GM21723 (cell line): ENCODE measurements at regions not wholly inside any gene's neighbourhood (a gene's known extent, or its start where the extent isn't known, plus 50 kb on each side); places are given as distances from the start of the nearest gene placed in this dataset.

ENCODE experiments used
- ATAC-seq: cut with Tn5 transposase; IDR thresholded peaks from one replicate; pipeline ENCODE4 v1.9.1; 2021; ENCODE audit warnings: mild to moderate bottlenecking, moderate library complexity; ENCODE audit not compliant: unreplicated experiment

- ATAC-seq = no peak
Observed at GRCh38 chr2:144705328-144706245, 185.7 kb upstream of the ZEB2 start.

GRCh38 chr2:144704709-144705095 is 184.8 kb upstream of the ZEB2 start:
- ATAC-seq = no peak

DNA sequence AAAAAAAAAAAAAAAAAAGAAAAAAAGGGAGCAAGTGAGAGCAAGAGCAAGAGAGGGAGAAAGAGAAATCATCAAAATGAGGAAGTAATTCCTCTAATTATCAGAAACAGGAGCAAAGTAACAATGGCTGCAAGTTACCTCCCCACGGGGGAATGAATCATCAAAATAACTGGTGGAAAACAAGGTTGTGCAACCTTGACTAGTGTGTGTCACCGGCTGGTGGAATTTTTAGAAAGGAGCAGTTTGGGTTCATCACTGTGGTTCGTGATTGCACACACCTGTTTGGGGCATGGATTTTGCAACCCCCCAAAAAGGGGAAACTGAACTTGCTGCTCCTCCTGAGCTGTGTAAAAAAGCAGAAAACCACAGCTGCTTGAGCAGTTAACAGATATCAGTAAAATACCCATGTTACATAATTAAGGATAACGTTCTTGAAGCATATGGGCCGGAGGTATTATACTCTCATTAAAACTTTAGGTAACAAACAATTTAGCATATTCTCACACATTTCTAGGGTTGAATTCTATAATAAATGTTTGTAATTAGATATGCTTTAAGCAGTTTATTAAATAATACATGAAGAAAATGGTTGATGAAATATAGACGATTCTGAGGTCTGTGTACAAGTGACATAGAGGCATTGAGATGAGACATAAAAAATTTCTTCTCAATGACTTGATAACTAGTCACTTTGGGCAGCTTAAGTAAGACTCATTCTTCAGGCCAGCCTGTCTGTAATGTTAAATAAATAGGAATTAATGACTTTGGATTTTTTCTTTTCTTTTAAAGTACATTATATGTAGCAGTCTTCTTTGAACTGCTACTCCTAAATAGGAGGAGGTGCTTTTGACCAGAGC is 184.2 kb upstream of the ZEB2 start:
- ATAC-seq = no peak

GRCh38 chr2:144702051-144702450 is 182.1 kb upstream of the ZEB2 start:
- ATAC-seq = no peak

- no peak for ATAC-seq
Observed at GRCh38 chr2:144701259-144701658, 181.3 kb upstream of the ZEB2 start.

- ATAC-seq = no peak
Observed at GRCh38 chr2:144698156-144698555, 178.2 kb upstream of the ZEB2 start.

- ATAC-seq = no peak
Observed at GRCh38 chr2:144695657-144696056, 175.7 kb upstream of the ZEB2 start.

GRCh38 chr2:144694456-144694855 is 174.5 kb upstream of the ZEB2 start:
- ATAC-seq = no peak

GRCh38 chr2:144693179-144693578 is 173.3 kb upstream of the ZEB2 start:
- ATAC-seq = no peak

DNA sequence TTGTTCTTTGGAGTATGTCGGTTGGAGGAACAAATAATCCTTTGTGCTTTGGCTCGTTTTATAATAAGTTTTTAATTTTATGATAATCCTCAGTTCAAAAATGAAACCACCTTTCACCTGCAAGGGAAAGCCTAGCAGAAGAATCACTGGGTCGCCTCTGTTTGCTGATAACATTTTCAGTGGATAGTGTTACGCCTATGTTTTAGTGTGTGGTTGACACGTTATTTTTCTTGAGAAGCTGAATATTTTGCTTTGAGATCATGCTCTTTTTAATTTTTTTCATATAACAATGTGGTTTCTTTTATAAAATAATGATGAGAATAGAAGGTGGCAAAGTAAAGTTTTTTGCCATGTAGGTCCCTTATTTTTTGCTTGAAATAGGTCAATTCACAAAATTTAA is 172.7 kb upstream of the ZEB2 start:
- ATAC-seq = no peak

DNA sequence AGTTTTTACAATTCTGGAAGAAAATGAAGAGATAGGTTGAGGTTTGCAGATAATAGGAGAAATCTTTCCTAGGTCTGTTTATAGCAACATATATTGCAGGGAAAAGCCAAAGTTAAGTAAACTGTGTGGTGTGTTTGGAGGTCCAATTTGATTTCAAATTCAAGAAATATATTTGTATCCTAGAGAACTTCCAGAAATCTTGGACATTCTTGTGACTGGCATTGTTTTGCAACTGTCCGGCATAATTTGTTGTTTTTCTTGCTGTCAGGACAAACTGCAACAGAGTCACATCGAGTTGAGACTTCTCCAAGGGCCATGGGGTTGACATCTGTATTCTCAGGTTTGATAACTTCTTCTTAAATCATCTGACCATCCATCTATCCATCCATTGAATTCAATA is 170.9 kb upstream of the ZEB2 start:
- ATAC-seq = no peak

DNA sequence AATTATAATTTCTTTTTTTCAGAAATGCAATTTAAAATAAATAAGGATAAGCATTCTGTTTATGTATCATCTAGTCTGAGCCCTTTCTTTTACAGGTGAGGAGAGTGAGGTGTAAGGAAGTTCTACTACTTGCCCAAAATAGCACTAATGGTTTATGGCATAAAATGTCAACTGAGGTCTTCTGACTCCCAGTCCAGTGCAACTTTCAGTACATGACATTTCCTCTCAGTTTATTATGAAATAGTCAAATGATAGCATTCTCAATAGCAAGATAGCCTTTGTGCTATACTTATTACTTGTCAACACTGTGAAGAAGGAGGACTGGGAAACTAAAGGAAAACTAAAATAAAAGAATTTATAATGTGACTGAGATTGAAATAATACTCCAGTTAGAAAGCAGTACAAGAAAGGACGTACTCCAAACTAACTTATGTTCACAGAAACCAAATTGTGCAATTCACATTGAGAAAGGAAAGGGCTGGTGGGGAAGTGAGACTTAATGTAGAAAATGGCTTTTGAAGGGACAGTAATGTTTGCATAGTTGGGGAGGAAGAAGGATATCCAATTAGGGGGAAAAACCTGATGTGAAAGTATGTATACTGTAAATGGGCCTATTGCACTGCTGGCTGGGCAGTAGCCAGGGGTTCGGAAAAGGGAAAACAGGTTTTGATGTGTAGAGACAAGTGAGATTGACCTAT is 166.7 kb upstream of the ZEB2 start:
- ATAC-seq = no peak

DNA sequence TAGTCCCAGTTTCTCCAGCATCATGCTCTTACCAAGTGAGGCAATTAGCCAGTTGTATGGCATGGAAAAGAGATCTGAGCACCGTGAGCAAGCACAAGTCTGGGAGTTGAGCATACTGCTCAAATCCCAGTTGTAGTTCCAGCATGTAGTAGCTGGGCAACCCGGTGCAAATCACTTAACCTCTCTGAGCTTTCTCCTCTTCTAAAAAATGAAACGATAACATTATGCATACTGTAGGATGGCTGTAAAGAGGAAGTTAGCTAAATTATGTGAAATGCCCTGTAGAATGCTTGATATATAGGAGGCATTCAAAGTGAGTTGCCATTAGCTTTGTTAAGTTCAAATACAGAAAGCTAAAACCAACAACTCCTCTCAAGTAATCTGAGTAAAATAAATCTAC is 164.0 kb upstream of the ZEB2 start:
- ATAC-seq = no peak

DNA sequence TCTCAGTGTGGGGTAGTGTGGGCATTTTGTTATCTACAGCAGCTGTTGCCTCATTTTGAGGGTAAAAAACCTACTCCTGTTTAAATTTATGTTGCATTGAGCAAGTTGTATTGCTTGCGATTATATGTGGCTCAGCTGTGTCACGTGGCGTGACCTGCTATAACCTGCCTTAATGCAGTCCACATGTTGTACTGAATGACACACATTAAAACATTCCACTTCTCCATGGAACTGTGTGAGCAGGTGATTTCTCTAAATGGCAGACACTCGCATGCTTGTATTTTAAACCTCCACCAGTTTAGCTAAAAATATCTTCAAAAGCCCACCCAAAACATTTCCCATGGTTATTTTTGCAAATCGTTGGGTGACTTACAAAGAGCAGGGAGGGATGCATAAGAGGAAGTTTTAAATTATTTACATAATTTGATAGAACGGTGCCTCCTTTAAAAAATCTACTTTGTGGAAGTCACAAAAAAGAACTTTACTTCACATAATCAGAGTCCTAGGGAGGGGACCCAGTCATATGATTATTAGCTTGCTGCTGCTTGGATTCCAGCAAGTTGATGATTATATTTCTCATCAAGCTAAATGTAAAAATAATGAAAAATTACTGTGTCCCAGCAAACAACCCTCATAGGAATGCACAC is 163.3 kb upstream of the ZEB2 start:
- ATAC-seq = no peak

DNA sequence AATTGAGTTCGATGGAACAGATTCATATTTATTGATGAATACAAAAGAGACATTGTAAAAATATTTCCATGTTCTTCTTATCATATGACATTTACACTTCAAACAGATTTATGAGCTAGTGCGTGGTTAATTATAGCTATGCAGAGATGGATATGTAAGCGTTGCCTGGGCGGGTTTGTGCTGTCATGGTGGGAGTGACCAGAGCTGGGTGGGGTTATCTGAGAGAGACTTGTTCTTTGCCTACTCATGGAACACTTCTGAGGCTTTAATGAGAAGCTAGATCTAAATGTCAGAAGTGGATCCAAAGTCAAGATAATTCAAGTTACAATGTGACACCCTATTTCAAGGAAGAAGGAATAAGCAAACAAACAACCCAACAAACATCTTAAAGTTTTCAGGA is 162.3 kb upstream of the ZEB2 start:
- no peak for ATAC-seq

GRCh38 chr2:144681389-144681788 is 161.5 kb upstream of the ZEB2 start:
- no peak for ATAC-seq

GRCh38 chr2:144679942-144680341 is 160.0 kb upstream of the ZEB2 start:
- ATAC-seq = no peak

GRCh38 chr2:144678736-144679135 is 158.8 kb upstream of the ZEB2 start:
- ATAC-seq = no peak

GRCh38 chr2:144675731-144676130 is 155.8 kb upstream of the ZEB2 start:
- no peak for ATAC-seq

GRCh38 chr2:144675331-144675730 is 155.4 kb upstream of the ZEB2 start:
- no peak for ATAC-seq

DNA sequence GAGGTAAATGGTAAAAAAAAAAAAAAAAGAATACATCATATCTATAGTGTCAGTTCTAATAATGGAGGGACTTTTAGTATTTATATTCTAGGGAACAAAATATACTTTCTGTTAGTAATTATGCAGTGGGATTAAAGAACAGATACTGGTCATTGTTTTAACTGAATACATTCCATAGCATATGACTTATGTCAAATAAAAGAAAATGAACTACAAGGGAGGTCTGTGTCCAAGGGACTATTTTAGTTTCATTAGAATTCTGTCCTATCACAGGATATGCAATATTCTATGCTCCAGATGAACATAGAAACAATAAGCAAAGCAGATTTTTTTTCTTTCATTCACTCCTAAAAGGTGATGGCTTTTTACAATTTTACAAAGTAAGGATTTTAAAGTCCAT is 154.2 kb upstream of the ZEB2 start:
- ATAC-seq = no peak
